ENCODE measurements at regions not wholly inside any gene's neighbourhood (a gene's known extent, or its start where the extent isn't known, plus 50 kb on each side); places are given as distances from the start of the nearest gene placed in this dataset.
"Not testable (repeated sequence)": the region's sequence is repeated elsewhere in the genome, so short reads cannot be mapped to it uniquely, and the experiment has no call there.

DNA sequence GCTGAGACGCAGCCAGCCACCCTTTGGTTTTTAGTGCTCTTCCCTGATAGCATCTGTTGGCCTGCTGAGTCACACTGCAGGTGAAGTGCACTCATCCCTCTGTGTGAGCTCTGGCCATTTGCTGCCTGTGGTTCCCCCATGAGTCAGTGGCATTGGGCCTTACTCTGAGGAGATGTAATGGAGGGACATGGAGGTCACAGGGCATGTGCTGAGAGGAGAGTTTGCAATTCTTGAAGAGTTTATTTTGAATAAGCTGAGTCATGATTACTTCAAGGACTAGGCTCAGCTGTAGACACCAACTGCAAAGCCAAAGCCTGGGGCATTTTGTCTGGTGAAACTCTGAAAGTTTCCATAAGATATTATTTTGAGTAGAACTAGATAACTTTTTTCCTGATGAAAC is 200.3 kb downstream of the BCL2L11 start:
- not testable (repeated sequence) for DNase-seq

- DNase-seq, result not testable (repeated sequence)
Observed at GRCh38 chr2:111323384-111323783, 202.7 kb downstream of the BCL2L11 start.

DNA sequence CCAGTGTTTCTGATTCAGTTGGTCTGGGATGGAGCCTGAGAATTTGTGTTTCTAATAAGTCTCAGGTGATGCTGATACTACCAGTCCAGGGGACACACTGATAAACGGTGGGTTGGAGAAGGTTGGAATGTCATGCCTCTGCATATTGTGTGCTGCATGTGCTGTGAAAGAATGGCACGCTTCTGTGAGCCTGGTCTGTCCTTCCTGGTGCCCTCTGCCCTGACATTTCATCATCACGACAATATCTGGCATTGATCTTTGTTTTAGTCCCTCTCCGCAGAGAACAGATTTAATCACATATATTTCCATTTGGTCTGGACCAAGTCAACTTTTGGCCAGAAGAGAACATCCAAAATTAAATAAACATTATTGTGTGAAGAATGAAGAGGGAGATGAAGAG is 207.0 kb downstream of the BCL2L11 start:
- not testable (repeated sequence) for DNase-seq

DNA sequence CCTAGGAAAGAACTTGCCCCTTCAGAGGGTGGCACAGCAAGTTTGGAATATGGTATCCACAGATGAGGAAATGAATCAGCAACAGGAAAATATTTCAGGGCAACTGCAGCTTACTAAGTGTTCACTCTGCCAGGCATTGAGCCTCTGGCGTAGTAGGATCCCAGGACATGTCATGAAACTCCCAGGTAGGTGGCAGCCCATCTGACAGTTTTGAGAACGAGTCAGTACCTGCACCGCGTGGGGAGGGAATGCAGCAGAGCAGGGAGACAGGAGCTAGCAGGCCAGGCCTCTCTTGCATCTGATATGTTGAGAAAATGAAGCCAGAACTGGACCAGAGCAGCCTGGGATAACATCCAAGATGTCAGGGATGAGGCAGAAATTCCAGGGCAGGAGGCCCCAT is 208.6 kb downstream of the BCL2L11 start:
- not testable (repeated sequence) for DNase-seq

GRCh38 chr2:111331099-111331724 is 210.5 kb downstream of the BCL2L11 start:
- DNase-seq, result not testable (repeated sequence)

- not testable (repeated sequence) for DNase-seq
Observed at GRCh38 chr2:111335220-111335907, 214.7 kb downstream of the BCL2L11 start.

- not testable (repeated sequence) for DNase-seq
Observed at GRCh38 chr2:111338474-111338873, 217.8 kb downstream of the BCL2L11 start.

- not testable (repeated sequence) for DNase-seq
Observed at GRCh38 chr2:111339476-111339875, 218.8 kb downstream of the BCL2L11 start.

DNA sequence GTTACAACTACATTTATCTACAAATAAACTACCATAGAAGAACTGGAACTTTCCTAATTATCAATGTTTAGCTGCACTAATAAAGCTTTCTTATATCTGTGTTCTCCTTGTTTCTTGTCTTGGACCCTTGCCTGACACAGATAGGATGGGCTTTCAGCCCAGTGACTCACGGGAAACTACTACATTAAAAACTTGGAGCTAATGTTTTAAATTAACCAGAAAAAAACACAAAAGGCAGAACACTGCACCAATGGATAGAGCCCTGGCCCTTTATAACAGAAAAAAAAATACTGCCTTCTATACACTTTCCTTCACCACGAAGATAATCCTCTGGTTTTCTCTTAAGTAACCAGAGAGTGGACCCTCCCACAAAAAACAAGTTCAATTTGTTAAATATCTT is 223.9 kb downstream of the BCL2L11 start:
- DNase-seq, result not testable (repeated sequence)

DNA sequence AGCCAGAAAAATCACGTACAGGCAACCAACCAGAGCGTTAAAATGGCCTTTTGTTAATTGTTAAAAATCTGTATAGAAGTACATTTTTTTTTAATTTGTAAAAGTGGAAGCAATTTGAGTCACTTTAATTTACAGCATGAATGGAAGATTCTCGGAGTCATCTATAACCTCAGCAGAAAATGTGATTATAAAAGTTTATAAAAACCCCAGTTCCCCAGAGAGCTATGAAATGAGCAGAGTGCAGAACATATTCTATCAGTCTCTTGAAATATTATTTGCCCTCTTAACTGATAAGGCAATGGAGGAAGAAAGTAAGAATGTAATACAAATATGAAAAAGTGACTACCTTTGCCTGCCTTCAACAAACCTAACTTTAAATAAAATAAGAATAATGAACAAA is 224.7 kb downstream of the BCL2L11 start:
- not testable (repeated sequence) for DNase-seq

GRCh38 chr2:111346018-111346930 is 225.6 kb downstream of the BCL2L11 start:
- DNase-seq, result not testable (repeated sequence)

- DNase-seq, result not testable (repeated sequence)
Observed at GRCh38 chr2:111347695-111348094, 227.0 kb downstream of the BCL2L11 start.

DNA sequence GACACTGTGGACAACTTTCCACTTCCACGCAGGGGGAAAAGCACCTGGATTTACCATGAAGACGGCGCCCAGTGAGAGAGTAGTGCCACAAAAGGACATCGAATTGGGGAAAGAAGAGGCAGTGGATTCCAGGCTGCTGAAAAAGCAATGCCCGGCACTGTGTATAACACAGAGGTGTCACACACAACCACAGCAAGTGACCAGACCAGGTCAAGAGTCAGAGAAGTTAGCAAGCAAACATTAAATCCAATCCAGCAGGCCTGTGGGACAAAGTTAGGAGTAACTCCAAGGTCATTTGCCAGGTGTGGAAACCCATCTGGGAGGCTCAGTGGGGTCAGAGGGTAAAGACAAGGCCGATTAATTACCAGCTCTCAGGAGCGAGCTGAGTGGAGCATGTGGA is 227.6 kb downstream of the BCL2L11 start:
- not testable (repeated sequence) for DNase-seq

DNA sequence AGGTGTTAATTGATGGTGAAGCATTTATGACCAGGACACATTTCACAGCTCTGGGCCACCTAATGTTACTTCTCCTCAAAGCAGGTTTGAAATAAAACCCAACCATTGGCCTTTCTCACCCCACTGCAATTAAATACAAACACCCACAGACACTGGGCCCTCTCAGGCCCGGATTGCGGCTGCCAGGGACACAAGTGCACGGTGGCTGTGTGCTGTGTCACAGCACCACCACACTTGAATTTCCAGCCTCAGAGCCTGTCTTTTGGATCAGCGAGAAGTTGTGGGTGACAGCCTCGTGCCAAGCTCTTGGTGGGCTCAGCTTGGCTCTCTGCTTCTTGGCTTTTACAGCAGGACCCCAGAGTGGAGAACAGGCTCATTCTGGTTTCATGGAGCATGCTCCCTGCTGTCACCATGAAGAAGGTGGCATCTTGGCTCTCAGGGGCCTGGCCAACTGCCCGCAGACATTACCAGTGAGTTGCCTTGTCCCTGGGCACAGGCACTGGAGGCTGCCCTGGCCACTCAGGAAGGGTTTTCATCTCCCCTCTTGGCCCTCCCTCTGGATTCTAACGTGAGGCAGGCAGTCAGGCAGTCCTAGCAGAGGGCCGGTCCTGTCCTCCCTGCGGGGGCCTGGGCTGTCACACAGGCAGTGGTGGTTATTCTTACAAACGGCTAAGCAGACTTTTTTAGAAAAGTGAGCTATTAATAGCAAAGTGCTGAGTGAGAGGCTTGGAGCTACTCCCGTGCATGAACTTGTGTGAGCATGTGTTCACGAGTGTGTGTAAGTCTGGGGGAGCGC is 234.5 kb downstream of the BCL2L11 start:
- DNase-seq, result not testable (repeated sequence)

- DNase-seq, result not testable (repeated sequence)
Observed at GRCh38 chr2:111355823-111356511, 235.3 kb downstream of the BCL2L11 start.

GRCh38 chr2:111356512-111357031 is 235.9 kb downstream of the BCL2L11 start:
- DNase-seq, result not testable (repeated sequence)

DNA sequence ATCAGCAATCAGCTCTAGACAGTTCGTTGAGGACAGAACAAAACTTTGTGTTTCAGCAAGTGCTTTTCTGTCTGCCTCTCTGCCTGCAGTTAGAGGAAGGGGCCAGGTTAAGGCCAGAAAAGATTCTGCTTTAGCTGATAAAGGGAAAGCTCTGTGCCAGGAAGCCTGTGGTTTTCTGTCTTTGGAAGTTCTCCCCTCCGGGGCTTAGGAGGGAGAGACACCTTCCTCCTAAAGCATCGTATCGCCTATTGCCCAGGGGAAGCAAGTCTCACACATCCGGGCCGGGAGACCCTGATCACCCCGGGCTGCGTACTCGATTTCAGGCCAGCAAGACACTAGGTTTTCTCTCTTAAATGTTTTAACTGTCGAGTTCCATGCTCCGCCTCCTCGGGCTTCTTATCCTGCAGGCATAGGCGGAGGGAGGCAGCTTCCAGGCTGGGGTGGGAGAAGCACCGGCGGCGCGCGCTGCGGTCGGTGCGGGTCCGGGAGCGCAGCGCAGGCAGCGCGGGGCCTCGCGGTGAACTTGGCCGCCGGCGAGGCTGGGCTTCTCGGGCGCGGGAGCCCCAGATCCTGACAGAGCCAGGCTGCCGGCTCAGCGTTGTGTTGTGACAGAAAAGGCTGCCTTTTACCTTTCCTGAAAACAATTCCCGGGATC is 245.4 kb downstream of the BCL2L11 start:
- DNase-seq, result not testable (repeated sequence)

- not testable (repeated sequence) for DNase-seq
Observed at GRCh38 chr2:111366641-111367029, 245.9 kb downstream of the BCL2L11 start.

GRCh38 chr2:111367080-111367479 is 246.4 kb downstream of the BCL2L11 start:
- DNase-seq, result not testable (repeated sequence)

- not testable (repeated sequence) for DNase-seq
Observed at GRCh38 chr2:111367871-111368270, 247.2 kb downstream of the BCL2L11 start.

DNA sequence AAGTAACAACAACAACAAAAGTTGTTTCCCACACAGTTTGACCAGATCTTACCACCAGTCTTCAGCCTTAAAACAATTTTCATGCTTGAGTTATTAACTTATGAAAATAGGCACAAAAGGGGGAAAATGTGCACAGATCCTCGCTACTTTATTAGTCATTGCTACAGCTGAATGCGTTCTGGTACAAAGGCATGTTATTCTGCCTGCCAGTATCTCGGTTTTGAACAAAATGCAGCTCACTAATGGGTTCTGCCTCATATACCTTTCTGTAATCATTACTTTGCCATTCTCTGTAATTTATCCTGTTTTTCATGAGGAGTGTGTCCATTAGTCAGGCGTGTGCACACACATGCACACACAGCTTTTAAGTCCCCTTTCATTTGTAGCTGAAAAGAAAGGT is 247.6 kb downstream of the BCL2L11 start:
- not testable (repeated sequence) for DNase-seq
